ENCODE measurements at regions not wholly inside any gene's neighbourhood (a gene's known extent, or its start where the extent isn't known, plus 50 kb on each side); places are given as distances from the start of the nearest gene placed in this dataset.

- ChIA-PET CTCF (no interaction called here), POLR2A (ENCODE audit: low non-redundant PET) (no interaction called here)
Measured at GRCh38 chrX:94977562-94977961, 1303.6 kb downstream of the FAM133A start.

DNA sequence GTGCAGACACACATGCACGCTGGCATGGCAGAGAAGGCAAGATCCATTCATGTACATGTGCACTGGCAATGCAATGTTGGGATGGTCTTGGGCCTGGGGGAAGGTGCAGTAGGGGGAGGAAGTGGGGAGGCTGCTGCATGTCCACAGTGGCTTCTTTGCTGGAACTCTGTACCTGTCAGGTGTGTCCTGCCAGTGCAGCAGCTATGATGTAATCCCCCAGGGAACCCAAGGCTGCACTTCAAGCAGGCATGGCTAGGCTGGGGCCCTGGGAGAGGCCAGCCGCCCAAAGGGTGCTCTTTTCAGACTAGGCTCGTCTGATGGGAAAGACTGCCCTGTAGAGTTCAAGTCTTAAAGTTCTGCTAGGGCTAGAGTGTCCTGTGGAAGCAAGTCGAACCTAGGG, 1304.0 kb downstream of the FAM133A start:
- POLR2A ChIA-PET (ENCODE audit: low non-redundant PET) = no interaction called here
- TF ChIP-seq, protein P1, sequence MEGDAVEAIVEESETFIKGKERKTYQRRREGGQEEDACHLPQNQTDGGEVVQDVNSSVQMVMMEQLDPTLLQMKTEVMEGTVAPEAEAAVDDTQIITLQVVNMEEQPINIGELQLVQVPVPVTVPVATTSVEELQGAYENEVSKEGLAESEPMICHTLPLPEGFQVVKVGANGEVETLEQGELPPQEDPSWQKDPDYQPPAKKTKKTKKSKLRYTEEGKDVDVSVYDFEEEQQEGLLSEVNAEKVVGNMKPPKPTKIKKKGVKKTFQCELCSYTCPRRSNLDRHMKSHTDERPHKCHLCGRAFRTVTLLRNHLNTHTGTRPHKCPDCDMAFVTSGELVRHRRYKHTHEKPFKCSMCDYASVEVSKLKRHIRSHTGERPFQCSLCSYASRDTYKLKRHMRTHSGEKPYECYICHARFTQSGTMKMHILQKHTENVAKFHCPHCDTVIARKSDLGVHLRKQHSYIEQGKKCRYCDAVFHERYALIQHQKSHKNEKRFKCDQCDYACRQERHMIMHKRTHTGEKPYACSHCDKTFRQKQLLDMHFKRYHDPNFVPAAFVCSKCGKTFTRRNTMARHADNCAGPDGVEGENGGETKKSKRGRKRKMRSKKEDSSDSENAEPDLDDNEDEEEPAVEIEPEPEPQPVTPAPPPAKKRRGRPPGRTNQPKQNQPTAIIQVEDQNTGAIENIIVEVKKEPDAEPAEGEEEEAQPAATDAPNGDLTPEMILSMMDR (conservative IDR thresholded peaks at IDR 0.05; ENCODE audit: low read depth) = no peak
- no peak for DNase-seq (ENCODE audit: low spot score)
- H3K27ac ChIP-seq = no peak overlapping the region
- CTCF ChIA-PET = no interaction called here

More at GRCh38 chrX:94977562-94977961, 1303.6 kb downstream of the FAM133A start:
- no peak overlapping the region for H3K27ac ChIP-seq
- no peak for DNase-seq (ENCODE audit: low spot score)
- TF ChIP-seq, protein P1 (conservative IDR thresholded peaks at IDR 0.05; ENCODE audit: low read depth) = no peak

Measured in RWPE1 (cell line).